Fibroblast of skin of left biceps (primary cell): ENCODE measurements at regions not wholly inside any gene's neighbourhood (a gene's known extent, or its start where the extent isn't known, plus 50 kb on each side); places are given as distances from the start of the nearest gene placed in this dataset.

Experiments used
- DNase-seq, 2 experiments: peaks; one replicate each; pipeline ENCODE4 v3.0.0-alpha.2; 2013; ENCODE audit warnings: low read depth in 2 of 2

- no peak for DNase-seq
Observed at GRCh38 chr9:90022474-90022873, 417.7 kb downstream of the GADD45G start.

- no peak for DNase-seq
Observed at GRCh38 chr9:90023861-90024260, 419.0 kb downstream of the GADD45G start.

DNA sequence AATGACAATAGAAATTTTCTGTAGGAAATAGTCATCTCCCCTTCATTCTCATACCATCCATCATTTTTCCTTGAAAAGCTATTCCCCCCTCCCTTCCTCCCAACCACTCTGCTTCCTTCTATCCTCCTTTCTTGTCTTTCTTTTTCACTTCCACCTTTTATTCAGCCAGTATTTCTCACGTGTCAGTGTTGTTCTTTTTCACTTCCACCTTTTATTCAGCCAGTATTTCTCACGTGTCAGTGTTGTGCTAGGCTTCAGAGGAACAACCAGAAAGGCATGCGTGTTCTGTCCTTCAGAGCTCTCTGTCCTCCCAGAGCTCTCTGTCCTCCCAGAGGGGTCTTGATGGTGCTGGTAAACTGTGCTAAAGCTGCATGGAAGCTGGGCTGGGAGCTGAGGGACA is 419.6 kb downstream of the GADD45G start:
- DNase-seq: no peak

- DNase-seq: no peak
Observed at GRCh38 chr9:90024823-90025222, 420.0 kb downstream of the GADD45G start.

GRCh38 chr9:90025816-90026215 is 421.0 kb downstream of the GADD45G start:
- no peak for DNase-seq

DNA sequence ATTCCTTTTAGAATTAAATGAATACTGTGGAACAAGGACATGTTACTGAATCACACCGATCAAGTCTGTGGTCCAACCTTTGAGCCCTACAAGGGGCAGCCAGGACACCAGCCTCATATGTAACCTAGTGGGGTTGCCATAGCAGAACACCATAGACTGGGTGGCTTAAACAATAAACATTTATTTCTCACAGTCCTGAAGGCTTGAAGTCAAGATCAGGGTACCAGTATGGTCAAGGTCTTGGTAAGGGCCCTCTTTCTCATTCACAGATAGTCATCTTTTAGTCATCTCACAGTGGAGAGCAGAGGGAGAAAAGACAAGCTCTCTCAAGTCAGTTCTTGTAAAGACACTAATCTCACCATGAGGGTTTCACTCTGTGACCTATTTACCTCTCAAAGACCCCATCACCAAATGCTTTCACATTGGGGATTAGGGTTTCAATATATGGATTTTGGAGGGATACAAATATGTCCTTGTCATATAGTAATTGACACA is 422.5 kb downstream of the GADD45G start:
- no peak for DNase-seq

DNA sequence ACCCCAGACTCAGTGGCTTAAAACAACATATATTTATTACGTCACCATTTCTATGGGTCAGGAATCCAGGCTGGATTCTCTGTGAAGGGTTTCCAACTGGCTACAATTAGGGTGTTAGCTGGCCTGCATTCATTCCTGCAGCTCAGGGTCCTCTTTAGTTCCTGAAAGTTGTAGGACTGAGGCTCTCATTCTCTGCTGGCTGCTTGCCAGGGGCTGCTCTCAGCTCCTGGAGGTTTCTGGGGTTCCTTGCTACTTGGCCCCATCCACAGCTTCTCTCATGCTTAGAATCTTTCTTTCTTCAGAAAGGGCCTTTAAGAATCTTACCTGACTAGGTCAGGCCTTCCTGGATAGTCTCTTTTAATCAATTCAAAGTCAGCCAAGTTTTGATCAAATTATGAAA is 424.6 kb downstream of the GADD45G start:
- DNase-seq: no peak

- DNase-seq: no peak
Observed at GRCh38 chr9:90029996-90030395, 425.2 kb downstream of the GADD45G start.

DNA sequence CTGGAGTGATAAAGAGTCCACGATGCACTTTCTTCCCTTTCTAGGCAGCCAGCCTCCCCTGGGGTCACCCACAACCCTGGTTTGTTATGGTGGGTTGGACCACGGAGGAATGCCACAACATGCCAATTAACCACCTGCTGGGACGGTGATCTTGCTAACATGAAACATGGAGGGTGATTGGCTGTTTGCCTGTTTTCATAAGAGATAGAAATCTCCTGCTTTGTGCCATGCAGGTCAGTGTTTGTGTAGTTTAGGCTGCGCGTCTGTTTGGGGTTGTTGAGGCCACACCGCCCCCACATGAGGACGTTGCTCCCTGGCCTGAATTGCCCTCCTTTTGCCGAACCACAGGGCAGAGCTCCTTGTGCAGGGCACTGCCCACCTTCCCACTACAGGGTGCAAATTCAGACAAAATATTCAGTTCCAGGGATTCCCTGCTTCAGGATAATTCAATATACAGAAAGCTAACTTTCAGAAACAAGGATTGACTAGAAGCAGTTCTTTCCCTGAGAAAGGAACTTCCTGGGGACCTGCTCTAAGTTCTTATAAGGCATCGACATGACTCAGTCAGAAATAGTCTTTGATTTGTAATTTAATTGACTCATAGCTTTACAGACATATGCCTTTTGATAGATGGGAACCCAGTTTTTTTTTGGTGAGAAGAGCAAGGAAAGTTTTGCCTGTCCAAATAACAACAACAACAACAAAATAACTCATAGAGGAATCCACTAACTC is 427.6 kb downstream of the GADD45G start:
- no peak for DNase-seq

DNA sequence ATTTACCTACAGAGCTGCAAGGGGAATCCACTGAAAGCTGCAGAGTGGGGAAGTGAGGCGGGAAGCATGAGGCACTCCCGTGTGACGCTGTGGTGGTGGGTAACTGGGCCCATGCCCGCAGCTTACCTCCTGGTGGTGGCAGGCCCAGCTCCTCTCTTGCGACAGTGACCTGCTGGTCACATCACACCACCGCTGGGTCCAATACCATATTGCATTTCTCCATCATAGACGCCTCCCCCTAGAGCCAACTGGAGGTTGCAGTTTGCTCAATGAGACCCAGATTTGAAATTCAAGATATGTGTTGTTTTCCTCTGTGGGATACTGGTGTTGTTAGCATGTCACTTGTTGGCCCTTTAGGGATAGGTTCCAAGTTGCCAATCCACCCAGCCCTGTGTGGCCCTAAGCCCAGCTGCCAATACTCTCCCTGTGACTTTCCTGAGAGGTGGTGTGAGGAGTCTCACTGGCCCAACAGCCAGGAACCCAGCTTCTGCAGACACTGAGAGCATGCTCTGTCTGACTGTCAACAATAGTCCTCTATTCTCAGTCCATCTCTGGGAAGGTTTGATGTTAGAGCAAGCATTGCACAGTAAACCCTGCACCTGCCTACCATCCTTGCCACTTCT is 428.3 kb downstream of the GADD45G start:
- no peak for DNase-seq

DNA sequence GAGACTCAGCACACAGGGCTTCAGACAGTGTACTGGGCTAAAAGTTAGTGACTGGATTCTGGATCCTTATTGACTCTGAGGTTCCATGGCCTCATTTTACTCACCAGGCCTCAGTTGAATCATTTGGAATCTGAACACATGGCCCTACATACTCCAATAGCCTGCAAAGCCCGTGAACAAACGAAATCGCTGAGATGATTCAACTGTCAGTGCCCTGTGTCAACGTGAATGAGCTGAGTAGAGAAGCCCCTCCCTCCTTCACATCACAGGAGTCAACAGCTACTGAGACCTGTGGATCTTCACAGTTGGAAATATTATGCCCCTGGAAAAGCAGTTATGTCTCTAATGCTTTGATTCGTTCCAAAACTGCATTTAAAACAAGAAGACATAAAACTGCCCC is 429.3 kb downstream of the GADD45G start:
- no peak for DNase-seq

DNA sequence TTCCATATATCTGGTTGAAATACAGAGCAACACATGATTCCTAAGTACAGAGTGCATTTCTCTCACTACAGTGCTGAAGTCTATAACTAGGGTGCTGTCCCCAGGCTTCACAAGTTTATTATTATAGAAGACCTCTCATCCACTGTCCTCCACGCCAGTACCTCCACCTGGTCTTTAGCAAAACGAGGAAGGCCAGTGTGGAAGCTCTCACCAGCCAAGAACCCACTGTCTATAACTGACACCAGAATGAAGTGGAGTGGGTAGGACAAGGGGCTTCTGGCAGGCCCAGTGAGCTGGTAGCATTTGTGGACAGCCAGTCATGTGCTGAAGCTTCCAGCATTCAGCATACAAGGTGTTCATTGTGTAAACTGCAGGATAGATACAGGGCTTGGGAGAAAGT is 430.7 kb downstream of the GADD45G start:
- DNase-seq: no peak

- DNase-seq: no peak
Observed at GRCh38 chr9:90037146-90037797, 432.5 kb downstream of the GADD45G start.

DNA sequence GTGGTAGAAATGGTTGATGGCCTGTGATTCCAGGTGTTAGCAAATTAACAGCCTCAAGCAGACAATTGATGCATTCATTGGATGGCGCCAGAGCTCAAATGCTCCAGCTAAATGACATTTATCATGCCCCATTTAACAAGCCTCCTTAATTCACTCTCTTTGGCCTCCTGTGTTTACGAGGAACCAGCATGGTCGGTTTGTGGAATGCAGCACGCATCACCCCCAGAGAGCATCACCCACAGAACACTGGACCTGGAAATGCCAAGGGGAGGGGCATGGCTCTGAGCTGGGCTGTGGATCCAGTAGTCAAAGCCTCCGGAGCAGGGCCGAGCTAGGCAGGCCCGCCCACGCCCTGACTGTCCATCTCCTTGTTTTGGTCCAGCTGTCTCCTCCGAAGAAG is 434.0 kb downstream of the GADD45G start:
- no peak for DNase-seq

- no peak for DNase-seq
Observed at GRCh38 chr9:90044263-90044662, 439.5 kb downstream of the GADD45G start.

- no peak for DNase-seq
Observed at GRCh38 chr9:90044710-90045151, 439.9 kb downstream of the GADD45G start.

DNA sequence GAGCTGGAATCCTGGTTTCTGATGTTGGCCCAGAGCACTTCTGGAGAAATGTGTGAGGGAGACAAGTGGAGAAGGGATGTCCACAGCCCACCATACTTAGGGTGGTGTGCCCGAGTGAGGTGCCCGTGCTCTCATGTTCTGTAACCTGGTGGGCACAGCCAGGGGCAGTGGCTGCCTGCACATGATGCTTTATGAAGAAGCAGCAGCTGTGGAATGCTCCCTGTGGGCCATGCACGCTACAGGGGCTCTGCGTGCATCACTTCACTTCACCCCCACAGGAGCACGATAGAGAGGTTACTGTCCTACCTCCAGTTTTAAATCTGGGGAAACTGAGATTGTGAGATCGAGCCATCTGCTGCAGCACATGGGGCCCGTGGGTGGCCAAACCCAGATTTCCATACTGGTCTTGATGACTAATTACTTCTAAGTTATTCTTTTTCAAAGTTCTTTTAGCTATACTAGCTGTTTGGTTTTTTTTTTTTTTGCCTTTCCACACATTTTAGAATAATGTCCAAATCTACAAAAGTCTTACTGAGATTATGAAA is 441.6 kb downstream of the GADD45G start:
- no peak for DNase-seq

GRCh38 chr9:90047828-90048227 is 443.0 kb downstream of the GADD45G start:
- DNase-seq: no peak

GRCh38 chr9:90052366-90052765 is 447.6 kb downstream of the GADD45G start:
- DNase-seq: no peak

- DNase-seq: no peak
Observed at GRCh38 chr9:90053027-90053426, 448.2 kb downstream of the GADD45G start.

- DNase-seq: no peak
Observed at GRCh38 chr9:90054810-90055209, 450.0 kb downstream of the GADD45G start.

- DNase-seq: no peak
Observed at GRCh38 chr9:90055226-90055625, 450.4 kb downstream of the GADD45G start.

DNA sequence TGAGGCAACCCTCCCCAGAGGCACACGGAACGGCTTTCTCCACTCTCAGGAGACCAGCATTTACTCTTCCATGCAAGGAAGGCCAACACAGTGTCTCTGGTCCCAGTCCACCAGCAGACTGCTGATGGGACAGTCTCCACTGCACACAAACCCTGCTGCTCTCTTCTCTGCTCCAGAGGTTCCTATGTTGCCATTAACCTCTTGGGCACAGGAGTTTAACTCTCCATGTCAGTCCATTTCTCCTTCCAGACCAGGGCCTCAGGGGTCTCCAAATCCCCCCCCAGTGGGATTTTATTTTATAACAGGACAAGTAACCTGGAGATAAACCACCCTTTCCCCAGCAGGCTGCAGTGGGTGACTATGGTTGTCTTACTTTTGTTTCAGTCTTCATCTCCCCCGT is 452.5 kb downstream of the GADD45G start:
- DNase-seq: no peak
